Mucosa of descending colon (tissue), 3 donors: ENCODE measurements at regions not wholly inside any gene's neighbourhood (a gene's known extent, or its start where the extent isn't known, plus 50 kb on each side); places are given as distances from the start of the nearest gene placed in this dataset.
"Not testable (repeated sequence)": the region's sequence is repeated elsewhere in the genome, so short reads cannot be mapped to it uniquely, and the experiment has no call there.

Source experiments
- ATAC-seq: fragments of 200-7000 bp; cut with Tn5 transposase; one replicate; pipeline ENCODE4 v1.9.1; 2020; ENCODE audit warnings: mild to moderate bottlenecking, moderate library complexity
- DNase-seq, 3 donors: peaks; one replicate each; pipeline ENCODE4 v3.0.0-alpha.2; 2020
- H3K36me3 ChIP-seq: fragments of 200-600 bp; one replicate; pipeline ENCODE4 v1.8.0; 2021; ENCODE audit warnings: low read depth, mild to moderate bottlenecking
- H3K4me1 ChIP-seq: fragments of 200-600 bp; one replicate; pipeline ENCODE4 v1.8.0; 2021; ENCODE audit warnings: low read depth, mild to moderate bottlenecking
- H3K4me3 ChIP-seq: fragments of 200-600 bp; one replicate; pipeline ENCODE4 v1.8.0; 2021; ENCODE audit warnings: mild to moderate bottlenecking
- H3K9me3 ChIP-seq: fragments of 200-600 bp; one replicate; pipeline ENCODE4 v1.8.0; 2021; ENCODE audit warnings: mild to moderate bottlenecking
- intact Hi-C, 2 donors: fragments of 100-400 bp; cut with DNase I in 1 of 2; cut with micrococcal nuclease in 1 of 2; formaldehyde crosslinking; loops; one replicate each; pipeline versions ENCODE4 v1.11.0 to v1.11.1; 2022; cut with DNase I, micrococcal nuclease
- TF ChIP-seq, protein P1 (sequence below): fragments of 200-600 bp; IDR thresholded peaks from one replicate; pipeline ENCODE4 v1.8.0; 2022; ENCODE audit warnings: antibody characterized with exemption, mild to moderate bottlenecking
- donor health status: DM: no; HTN: no; CAD: no; lungs with moderate emphysema.
- donor health status: DM: no; HTN: no; CAD: no.
- donor health status: DM: no; HTN: yes; CAD: no.

- intact Hi-C loops = no loop called here
- ATAC-seq = no peak
Measured at GRCh38 chr18:42548493-42548892, 567.0 kb downstream of the RIT2 start.

DNA sequence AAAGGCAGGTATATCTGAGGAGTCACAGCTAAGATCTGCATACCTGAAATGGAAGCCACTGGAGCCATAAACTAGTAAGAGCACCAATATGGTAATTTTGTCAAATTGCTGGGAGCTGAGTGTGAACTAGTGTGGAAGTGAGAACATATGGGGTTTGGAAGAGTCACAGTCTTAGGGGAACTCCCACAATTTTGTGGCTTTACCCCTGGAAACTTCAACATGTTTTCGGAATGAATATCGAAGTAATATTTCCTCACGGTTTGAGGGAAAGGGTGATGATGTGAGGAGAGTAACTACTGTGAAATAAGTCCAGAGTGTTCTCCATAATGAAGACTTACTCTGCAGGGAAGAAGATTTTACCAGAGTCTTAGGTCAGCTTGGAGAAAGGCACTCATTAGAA lies 565.9 kb downstream of the RIT2 start:
- DNase-seq = no peak
- Histone ChIP-seq H3K4me1 (no peaks in the 10 kb centered on the region), H3K4me3 (no peak overlapping the region), H3K36me3 (no peaks in the 10 kb centered on the region), H3K9me3 (no peaks in the 10 kb centered on the region)
- ATAC-seq = no peak
- TF ChIP-seq, protein P1, sequence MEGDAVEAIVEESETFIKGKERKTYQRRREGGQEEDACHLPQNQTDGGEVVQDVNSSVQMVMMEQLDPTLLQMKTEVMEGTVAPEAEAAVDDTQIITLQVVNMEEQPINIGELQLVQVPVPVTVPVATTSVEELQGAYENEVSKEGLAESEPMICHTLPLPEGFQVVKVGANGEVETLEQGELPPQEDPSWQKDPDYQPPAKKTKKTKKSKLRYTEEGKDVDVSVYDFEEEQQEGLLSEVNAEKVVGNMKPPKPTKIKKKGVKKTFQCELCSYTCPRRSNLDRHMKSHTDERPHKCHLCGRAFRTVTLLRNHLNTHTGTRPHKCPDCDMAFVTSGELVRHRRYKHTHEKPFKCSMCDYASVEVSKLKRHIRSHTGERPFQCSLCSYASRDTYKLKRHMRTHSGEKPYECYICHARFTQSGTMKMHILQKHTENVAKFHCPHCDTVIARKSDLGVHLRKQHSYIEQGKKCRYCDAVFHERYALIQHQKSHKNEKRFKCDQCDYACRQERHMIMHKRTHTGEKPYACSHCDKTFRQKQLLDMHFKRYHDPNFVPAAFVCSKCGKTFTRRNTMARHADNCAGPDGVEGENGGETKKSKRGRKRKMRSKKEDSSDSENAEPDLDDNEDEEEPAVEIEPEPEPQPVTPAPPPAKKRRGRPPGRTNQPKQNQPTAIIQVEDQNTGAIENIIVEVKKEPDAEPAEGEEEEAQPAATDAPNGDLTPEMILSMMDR = no peak
- intact Hi-C loops = no loop called here

More at GRCh38 chr18:42548493-42548892, 567.0 kb downstream of the RIT2 start:
- no peak overlapping the region for H3K4me3 ChIP-seq
- TF ChIP-seq, protein P1 = no peak
- no peaks in the 10 kb centered on the region for H3K9me3 ChIP-seq
- no peaks in the 10 kb centered on the region for H3K4me1 ChIP-seq
- H3K36me3 ChIP-seq = no peaks in the 10 kb centered on the region
- DNase-seq = no peak

GRCh38 chr18:42552559-42552958 lies 562.9 kb downstream of the RIT2 start:
- ATAC-seq, H3K9me3 ChIP-seq, H3K4me1 ChIP-seq, H3K36me3 ChIP-seq, DNase-seq, intact Hi-C loops, H3K4me3 ChIP-seq: not testable (repeated sequence)

- TF ChIP-seq, protein P1 = no peak
- ATAC-seq (no peak), DNase-seq (no peak)
- H3K4me1 ChIP-seq = no peaks in the 10 kb centered on the region
- H3K36me3 ChIP-seq = no peaks in the 10 kb centered on the region
- H3K4me3 ChIP-seq = no peak overlapping the region
- no peaks in the 10 kb centered on the region for H3K9me3 ChIP-seq
- intact Hi-C loops = no loop called here
Measured at GRCh38 chr18:42559069-42559690, 556.3 kb downstream of the RIT2 start.

DNA sequence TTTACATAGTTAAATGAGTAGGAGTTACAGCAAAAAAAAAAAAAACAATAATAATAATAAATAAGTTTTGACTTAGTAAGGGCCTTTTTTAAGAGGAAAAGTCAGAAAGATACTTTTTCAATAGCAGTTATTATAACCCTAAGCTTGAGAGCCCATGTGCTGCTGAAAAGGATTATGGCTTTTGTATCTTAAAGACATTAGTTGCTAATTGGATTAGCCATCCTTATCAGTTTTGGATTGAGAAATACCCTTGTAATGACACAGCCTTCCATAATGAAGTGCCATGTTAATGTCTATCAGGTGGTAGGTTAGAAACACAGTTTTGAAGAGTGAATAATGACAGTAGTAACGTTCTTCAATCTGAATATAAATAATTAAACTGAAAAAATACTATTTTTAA lies 554.0 kb downstream of the RIT2 start:
- DNase-seq (no peak), ATAC-seq (no peak)
- intact Hi-C loops = no loop called here
- Histone ChIP-seq H3K36me3 (no peaks in the 10 kb centered on the region), H3K4me3 (no peak overlapping the region), H3K9me3 (no peaks in the 10 kb centered on the region), H3K4me1 (no peaks in the 10 kb centered on the region)
- TF ChIP-seq, protein P1 = no peak

DNA sequence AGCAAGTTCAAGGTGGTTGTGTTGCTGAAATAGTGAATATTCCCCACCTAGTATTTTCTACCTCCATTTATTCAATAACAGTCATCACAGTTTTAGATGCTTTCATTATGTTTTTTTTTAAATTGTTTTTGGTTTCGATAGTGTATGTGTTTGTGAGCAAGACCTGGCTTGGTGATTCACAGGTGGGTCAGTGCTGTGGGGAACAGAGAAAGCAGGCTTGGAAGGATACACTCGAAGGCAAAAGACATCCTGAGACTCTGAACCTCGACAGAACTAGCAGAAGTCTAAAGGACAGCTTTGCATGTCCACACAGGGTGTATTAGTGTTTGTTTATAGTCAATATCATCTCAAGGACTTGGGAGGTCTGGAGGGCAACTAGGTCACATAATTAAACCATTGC lies 551.5 kb downstream of the RIT2 start:
- intact Hi-C loops = no loop called here
- DNase-seq = no peak
- no peaks in the 10 kb centered on the region for H3K4me1 ChIP-seq
- ATAC-seq = no peak
- TF ChIP-seq, protein P1 = no peak
- no peaks in the 10 kb centered on the region for H3K36me3 ChIP-seq
- H3K9me3 ChIP-seq = no peaks in the 10 kb centered on the region
- no peak overlapping the region for H3K4me3 ChIP-seq
